ENCODE measurements at regions not wholly inside any gene's neighbourhood (a gene's known extent, or its start where the extent isn't known, plus 50 kb on each side); places are given as distances from the start of the nearest gene placed in this dataset.

GRCh38 chr3:168431491-168431890 is 335.8 kb upstream of the GOLIM4 start:
- no peaks in the 10 kb centered on the region for H3F3A ChIP-seq (ENCODE audit: insufficient read depth, low read length)
- H3K4me2 ChIP-seq (ENCODE audit: low read length) = no peak overlapping the region
- TF ChIP-seq CTCF (IDR thresholded peaks at IDR 0.05; ENCODE audit: low read length) (no peak), EZH2 (IDR thresholded peaks at IDR 0.05; ENCODE audit: borderline replicate concordance, low read length) (no peak)

GRCh38 chr3:168427835-168428475 is 332.2 kb upstream of the GOLIM4 start:
- H3K79me2 ChIP-seq (ENCODE audit: insufficient read depth, low read length) = no peaks in the 10 kb centered on the region
- no peak overlapping the region for H3K4me2 ChIP-seq (ENCODE audit: low read length)
- TF ChIP-seq CTCF (IDR thresholded peaks at IDR 0.05; ENCODE audit: low read length) = no peak
- TF ChIP-seq EZH2 (IDR thresholded peaks at IDR 0.05; ENCODE audit: borderline replicate concordance, low read length) = no peak
- no peaks in the 10 kb centered on the region for H3K9me2 ChIP-seq (ENCODE audit: low read depth, low read length)
- H3K27me3 ChIP-seq (ENCODE audit: insufficient read depth, low read length) = no peaks in the 10 kb centered on the region
- no peak overlapping the region for H2AFZ ChIP-seq (ENCODE audit: low read length)
- no peaks in the 10 kb centered on the region for H3K9me3 ChIP-seq (ENCODE audit: low read length)
- no peaks in the 10 kb centered on the region for H3F3A ChIP-seq (ENCODE audit: insufficient read depth, low read length)
- no peaks in the 10 kb centered on the region for H4K20me1 ChIP-seq (ENCODE audit: insufficient read depth, low read length)
- H3K27ac ChIP-seq (ENCODE audit: low read depth, low read length, poor library complexity, severe bottlenecking) = no peak overlapping the region
- no peaks in the 10 kb centered on the region for H3K36me3 ChIP-seq (ENCODE audit: insufficient read depth, low read length)
- no peak overlapping the region for H3K9ac ChIP-seq (ENCODE audit: low read length)
- no peaks in the 10 kb centered on the region for H3K4me1 ChIP-seq (ENCODE audit: insufficient read depth, low read length, severe bottlenecking)
- H3K4me3 ChIP-seq (ENCODE audit: low read depth, low read length, poor library complexity, severe bottlenecking) = no peak overlapping the region

More at GRCh38 chr3:168431491-168431890, 335.8 kb upstream of the GOLIM4 start:
- H3K27me3 ChIP-seq (ENCODE audit: insufficient read depth, low read length) = no peaks in the 10 kb centered on the region
- H3K4me3 ChIP-seq (ENCODE audit: low read depth, low read length, poor library complexity, severe bottlenecking) = no peak overlapping the region
- no peaks in the 10 kb centered on the region for H3K79me2 ChIP-seq (ENCODE audit: insufficient read depth, low read length)
- H3K9ac ChIP-seq (ENCODE audit: low read length) = no peak overlapping the region
- no peaks in the 10 kb centered on the region for H3K36me3 ChIP-seq (ENCODE audit: insufficient read depth, low read length)
- no peaks in the 10 kb centered on the region for H4K20me1 ChIP-seq (ENCODE audit: insufficient read depth, low read length)
- no peak overlapping the region for H3K27ac ChIP-seq (ENCODE audit: low read depth, low read length, poor library complexity, severe bottlenecking)
- no peaks in the 10 kb centered on the region for H3K4me1 ChIP-seq (ENCODE audit: insufficient read depth, low read length, severe bottlenecking)
- no peaks in the 10 kb centered on the region for H3K9me3 ChIP-seq (ENCODE audit: low read length)
- H2AFZ ChIP-seq (ENCODE audit: low read length) = no peak overlapping the region
- H3K9me2 ChIP-seq (ENCODE audit: low read depth, low read length) = no peaks in the 10 kb centered on the region

GRCh38 chr3:168427156-168427555 is 331.4 kb upstream of the GOLIM4 start:
- Histone ChIP-seq H3K9ac (ENCODE audit: low read length) (no peak overlapping the region), H4K20me1 (ENCODE audit: insufficient read depth, low read length) (no peaks in the 10 kb centered on the region), H3K79me2 (ENCODE audit: insufficient read depth, low read length) (no peaks in the 10 kb centered on the region), H3K9me2 (ENCODE audit: low read depth, low read length) (no peaks in the 10 kb centered on the region), H3F3A (ENCODE audit: insufficient read depth, low read length) (no peaks in the 10 kb centered on the region), H3K4me1 (ENCODE audit: insufficient read depth, low read length, severe bottlenecking) (no peaks in the 10 kb centered on the region), H3K4me2 (ENCODE audit: low read length) (no peak overlapping the region), H3K9me3 (ENCODE audit: low read length) (no peaks in the 10 kb centered on the region), H3K27ac (ENCODE audit: low read depth, low read length, poor library complexity, severe bottlenecking) (no peak overlapping the region), H3K27me3 (ENCODE audit: insufficient read depth, low read length) (no peaks in the 10 kb centered on the region), H3K4me3 (ENCODE audit: low read depth, low read length, poor library complexity, severe bottlenecking) (no peak overlapping the region), H2AFZ (ENCODE audit: low read length) (no peak overlapping the region), H3K36me3 (ENCODE audit: insufficient read depth, low read length) (no peaks in the 10 kb centered on the region)
- TF ChIP-seq EZH2 (IDR thresholded peaks at IDR 0.05; ENCODE audit: borderline replicate concordance, low read length) = no peak
- TF ChIP-seq CTCF (IDR thresholded peaks at IDR 0.05; ENCODE audit: low read length) = no peak
